IMR-90 (cell line): ENCODE measurements at regions not wholly inside any gene's neighbourhood (a gene's known extent, or its start where the extent isn't known, plus 50 kb on each side); places are given as distances from the start of the nearest gene placed in this dataset.

ENCODE experiments used
- ATAC-seq: fragments of 200-7000 bp; cut with Tn5 transposase; 2 replicates; pipeline ENCODE4 v1.9.1; 2020; ENCODE audit warnings: low read depth, mild to moderate bottlenecking, moderate library complexity
- BruUV-seq: library from RNA; stranded (reverse); fragments of 400-500 nt; replicated peaks from 2 replicates; lab custom pipeline; 2021; lab: Mats Ljungman, UMichigan
- CTCF ChIA-PET: fragments of 300-600 bp; formaldehyde crosslinking; extraction: SDS; loops from one replicate; lab custom pipeline; 2021; ENCODE audit warnings: antibody characterized with exemption; lab: Yijun Ruan, JAX
- POLR2A ChIA-PET: fragments of 300-600 bp; sonication (Branson Sonifier 250); formaldehyde crosslinking; loops from one replicate; lab custom pipeline; 2022; ENCODE audit warnings: antibody characterized with exemption; ENCODE audit not compliant: unreplicated experiment; lab: Charles Lee
- DNase-seq: peaks from one replicate; pipeline ENCODE4 v3.0.0; 2013
- H2AFZ ChIP-seq: replicated peaks from 2 replicates; pipeline ENCODE3; 2013; ENCODE audit warnings: low read length, mild to moderate bottlenecking; ENCODE audit not compliant: poor library complexity
- H2AK5ac ChIP-seq: 2 replicates; pipeline ENCODE4 v1.6.1; 2013; ENCODE audit warnings: low read depth, low read length, inconsistent platforms
- H2AK9ac ChIP-seq: replicated peaks from 2 replicates; pipeline ENCODE3; 2013; ENCODE audit warnings: mild to moderate bottlenecking, low read depth, low read length, moderate library complexity; ENCODE audit not compliant: poor library complexity
- H2BK120ac ChIP-seq: 2 replicates; pipeline ENCODE4 v1.6.1; 2013; ENCODE audit warnings: low read depth, low read length, inconsistent platforms
- H2BK15ac ChIP-seq: 3 replicates; pipeline ENCODE4 v1.6.1; 2013; ENCODE audit warnings: low read depth, low read length, inconsistent platforms
- H2BK20ac ChIP-seq: 2 replicates; pipeline ENCODE4 v1.6.1; 2013; ENCODE audit warnings: low read depth, mild to moderate bottlenecking, inconsistent platforms, low read length, moderate library complexity
- H2BK5ac ChIP-seq: 2 replicates; pipeline ENCODE4 v1.6.1; 2013; ENCODE audit warnings: mild to moderate bottlenecking, low read depth, low read length, inconsistent platforms; ENCODE audit not compliant: poor library complexity, severe bottlenecking
- H3K14ac ChIP-seq: replicated peaks from 2 replicates; pipeline ENCODE4 v1.6.1; 2013; ENCODE audit warnings: low read depth, low read length, inconsistent platforms
- H3K18ac ChIP-seq: 2 replicates; pipeline ENCODE4 v1.6.1; 2013; ENCODE audit warnings: low read depth, low read length, control low read depth
- H3K23ac ChIP-seq: 2 replicates; pipeline ENCODE4 v1.6.1; 2013; ENCODE audit warnings: low read depth, low read length, inconsistent platforms
- H3K27ac ChIP-seq: 2 replicates; pipeline ENCODE4 v1.5.1; 2013; ENCODE audit warnings: mild to moderate bottlenecking, control low read depth, low read length; ENCODE audit not compliant: insufficient read depth
- H3K27me3 ChIP-seq: 2 replicates; pipeline ENCODE4 v1.6.1; 2013; ENCODE audit warnings: low read length; ENCODE audit not compliant: control insufficient read depth, insufficient read depth
- H3K36me3 ChIP-seq: 2 replicates; pipeline ENCODE4 v1.6.1; 2013; ENCODE audit warnings: low read length, mixed read lengths; ENCODE audit not compliant: control insufficient read depth, insufficient read depth
- H3K4ac ChIP-seq: 2 replicates; pipeline ENCODE4 v1.6.1; 2013; ENCODE audit warnings: low read depth, low read length, inconsistent platforms
- H3K4me1 ChIP-seq: 2 replicates; pipeline ENCODE4 v1.6.1; 2013; ENCODE audit warnings: low read length, mixed read lengths; ENCODE audit not compliant: control insufficient read depth, insufficient read depth
- H3K4me2 ChIP-seq: 2 replicates; pipeline ENCODE4 v1.6.1; 2013; ENCODE audit warnings: low read depth, mild to moderate bottlenecking, control low read depth, low read length, moderate library complexity
- H3K4me3 ChIP-seq: 2 replicates; pipeline ENCODE4 v1.5.1; 2013; ENCODE audit warnings: low read depth, mild to moderate bottlenecking, control low read depth, low read length, moderate library complexity; ENCODE audit not compliant: insufficient read depth
- H3K56ac ChIP-seq: 2 replicates; pipeline ENCODE4 v1.6.1; 2013; ENCODE audit warnings: low read length, inconsistent platforms; ENCODE audit not compliant: insufficient read depth; ENCODE audit errors: extremely low read depth
- H3K79me1 ChIP-seq, 2 experiments: 2 replicates each; pipeline ENCODE4 v1.6.1; 2013; ENCODE audit warnings: low read length in 2 of 2, inconsistent platforms in 1 of 2, low read depth in 1 of 2
- H3K9ac ChIP-seq: 2 replicates; pipeline ENCODE4 v1.6.1; 2013; ENCODE audit warnings: low read depth, low read length, control low read depth
- H3K9me1 ChIP-seq: 2 replicates; pipeline ENCODE4 v1.6.1; 2013; ENCODE audit warnings: low read length, inconsistent platforms; ENCODE audit not compliant: insufficient read depth
- H3K9me3 ChIP-seq: 2 replicates; pipeline ENCODE4 v1.6.1; 2013; ENCODE audit warnings: low read length; ENCODE audit not compliant: control insufficient read depth, insufficient read depth
- H4K20me1 ChIP-seq: 2 replicates; pipeline ENCODE4 v1.6.1; 2013; ENCODE audit warnings: low read length, inconsistent platforms; ENCODE audit not compliant: insufficient read depth
- H4K5ac ChIP-seq: 2 replicates; pipeline ENCODE4 v1.6.1; 2013; ENCODE audit warnings: mild to moderate bottlenecking, low read depth, low read length, control low read depth
- H4K8ac ChIP-seq, 2 experiments: 2 replicates each; pipeline ENCODE4 v1.6.1; 2013; ENCODE audit warnings: low read depth in 2 of 2, low read length in 2 of 2, control low read depth in 1 of 2, inconsistent platforms in 1 of 2
- H4K91ac ChIP-seq: 2 replicates; pipeline ENCODE4 v1.6.1; 2013; ENCODE audit warnings: low read depth, low read length, inconsistent platforms; ENCODE audit not compliant: insufficient read depth
- MAZ ChIP-seq: IDR thresholded peaks from 2 replicates; pipeline ENCODE4 v1.6.1; 2012; ENCODE audit warnings: low read depth, mild to moderate bottlenecking, low read length, improper control_type of control experiment, moderate library complexity, borderline replicate concordance
- RAD21 ChIP-seq: IDR thresholded peaks from 2 replicates; pipeline ENCODE4 v1.6.1; 2012; ENCODE audit warnings: low read length, improper control_type of control experiment
- WGBS, 2 experiments: methylation state at CpG; one replicate each; pipeline versions ENCODE4 v1.1.5 to v1.1.7; 2013; ENCODE audit warnings: missing lambda C conversion rate in 2 of 2; ENCODE audit not compliant: insufficient read length in 1 of 2; ENCODE audit errors: extremely low coverage in 2 of 2; 5-methylcytosine and 5-hydroxymethylcytosine counted together
- dilution Hi-C: fragments of 300-500 bp; cut with HindIII; formaldehyde crosslinking; loops from one replicate; pipeline ENCODE4 v1.14.3; 2018; ENCODE audit warnings: low sequenced_read_pairs; ENCODE audit not compliant: unreplicated experiment
- in situ Hi-C: fragments of 300-500 bp; cut with MboI; formaldehyde crosslinking; loops from 3 replicates; pipeline ENCODE4 v1.14.3; 2019; ENCODE audit warnings: low sequenced_read_pairs, inconsistent platforms, mixed read lengths
- intact Hi-C: fragments of 100-400 bp; cut with micrococcal nuclease; formaldehyde crosslinking; loops from 2 replicates; pipeline ENCODE4 v1.10.0; 2022

GRCh38 chr9:81868145-81868544 is 60.1 kb upstream of the SPATA31D4 start:
- Histone ChIP-seq H3K9me1 (0 out of 2 replicates have a peak, but pooled peaks cover 4% of the 10 kb centered on the region), H3K23ac (no peak overlapping the region), H2BK5ac (no peak overlapping the region), H3K36me3 (no peaks in the 10 kb centered on the region), H4K8ac (no peak overlapping the region), H2BK120ac (no peak overlapping the region), H3K27ac (no peak overlapping the region), H3K56ac (no peak overlapping the region), H2AK9ac (no peak overlapping the region), H3K79me1 (no peaks in the 10 kb centered on the region), H2AK5ac (0 out of 2 replicates have a peak overlapping the region, but pooled peaks have one; percentile 46), H3K9me3 (no peaks in the 10 kb centered on the region), H2BK20ac (no peak overlapping the region), H4K20me1 (no peaks in the 10 kb centered on the region), H3K9ac (no peak overlapping the region), H3K4me1 (no peaks in the 10 kb centered on the region), H2AFZ (no peak overlapping the region), H2BK15ac (no peak overlapping the region), H3K14ac (peak overlapping the region; percentile 66; the same call in 1 of the 2 replicates), H3K27me3 (no peaks in the 10 kb centered on the region), H4K91ac (no peak overlapping the region), H3K4me2 (no peak overlapping the region), H3K4ac (no peak overlapping the region), H3K18ac (no peak overlapping the region), H3K4me3 (no peak overlapping the region), H4K5ac (no peak overlapping the region)
- ATAC-seq (no peak), DNase-seq (no peak)
- no peak for TF ChIP-seq RAD21
- no peak for TF ChIP-seq MAZ
- intact Hi-C loops (no loop called here), dilution Hi-C loops (no loop called here), in situ Hi-C loops (no loop called here)
- CTCF ChIA-PET: no interaction called here
- whole genome bisulfite sequencing, 2 experiments: 83% methylated on average over 1 of the region's 3 CpGs; no CpG with 5 or more reads in 1 of the 2 experiments
- POLR2A ChIA-PET: no interaction called here
- BruUV-seq: no TSS peak
